Epithelial cell of proximal tubule (primary cell): ENCODE measurements at regions not wholly inside any gene's neighbourhood (a gene's known extent, or its start where the extent isn't known, plus 50 kb on each side); places are given as distances from the start of the nearest gene placed in this dataset.

ENCODE experiments used
- DNase-seq: peaks from one replicate; pipeline ENCODE4 v3.0.0-alpha.2; 2011; ENCODE audit warnings: low read depth
- H3K4me3 ChIP-seq: 2 replicates; pipeline ENCODE4 v1.5.1; 2011; ENCODE audit warnings: low read depth, mild to moderate bottlenecking, low read length
- TF ChIP-seq, protein P1 (sequence below): conservative IDR thresholded peaks from 2 replicates; pipeline ENCODE4 v1.5.1; 2012; ENCODE audit warnings: low read depth, mild to moderate bottlenecking, low read length

DNA sequence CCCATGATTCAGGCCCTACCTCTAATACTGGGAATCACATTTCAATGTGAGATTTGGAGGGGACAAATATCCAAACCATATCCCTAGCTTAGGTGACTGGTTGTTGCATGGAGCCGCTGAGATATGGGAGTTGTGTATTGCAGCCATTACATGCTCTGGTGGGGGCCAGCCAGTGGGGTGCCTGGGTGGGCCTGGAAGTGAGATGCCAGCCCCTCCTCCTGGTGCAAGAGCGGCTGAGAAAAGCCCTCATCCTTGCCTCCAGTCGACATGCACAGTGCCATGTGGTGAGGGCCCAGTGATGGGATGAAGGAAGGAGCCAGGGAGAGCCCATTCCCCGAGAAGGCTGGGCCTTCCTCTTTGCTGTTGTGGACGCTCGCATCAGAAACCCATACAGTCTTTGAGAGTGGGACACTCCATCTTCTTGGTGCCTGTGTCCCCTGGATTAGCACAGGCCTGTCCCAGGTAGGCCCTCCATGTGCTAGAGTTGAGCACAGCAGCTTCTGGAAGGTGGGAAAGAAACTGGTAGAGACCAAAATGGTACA, 1043.0 kb downstream of the TBC1D22A start:
- DNase-seq = no peak
- TF ChIP-seq, protein P1, sequence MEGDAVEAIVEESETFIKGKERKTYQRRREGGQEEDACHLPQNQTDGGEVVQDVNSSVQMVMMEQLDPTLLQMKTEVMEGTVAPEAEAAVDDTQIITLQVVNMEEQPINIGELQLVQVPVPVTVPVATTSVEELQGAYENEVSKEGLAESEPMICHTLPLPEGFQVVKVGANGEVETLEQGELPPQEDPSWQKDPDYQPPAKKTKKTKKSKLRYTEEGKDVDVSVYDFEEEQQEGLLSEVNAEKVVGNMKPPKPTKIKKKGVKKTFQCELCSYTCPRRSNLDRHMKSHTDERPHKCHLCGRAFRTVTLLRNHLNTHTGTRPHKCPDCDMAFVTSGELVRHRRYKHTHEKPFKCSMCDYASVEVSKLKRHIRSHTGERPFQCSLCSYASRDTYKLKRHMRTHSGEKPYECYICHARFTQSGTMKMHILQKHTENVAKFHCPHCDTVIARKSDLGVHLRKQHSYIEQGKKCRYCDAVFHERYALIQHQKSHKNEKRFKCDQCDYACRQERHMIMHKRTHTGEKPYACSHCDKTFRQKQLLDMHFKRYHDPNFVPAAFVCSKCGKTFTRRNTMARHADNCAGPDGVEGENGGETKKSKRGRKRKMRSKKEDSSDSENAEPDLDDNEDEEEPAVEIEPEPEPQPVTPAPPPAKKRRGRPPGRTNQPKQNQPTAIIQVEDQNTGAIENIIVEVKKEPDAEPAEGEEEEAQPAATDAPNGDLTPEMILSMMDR = no peak
- no peak overlapping the region for H3K4me3 ChIP-seq

DNA sequence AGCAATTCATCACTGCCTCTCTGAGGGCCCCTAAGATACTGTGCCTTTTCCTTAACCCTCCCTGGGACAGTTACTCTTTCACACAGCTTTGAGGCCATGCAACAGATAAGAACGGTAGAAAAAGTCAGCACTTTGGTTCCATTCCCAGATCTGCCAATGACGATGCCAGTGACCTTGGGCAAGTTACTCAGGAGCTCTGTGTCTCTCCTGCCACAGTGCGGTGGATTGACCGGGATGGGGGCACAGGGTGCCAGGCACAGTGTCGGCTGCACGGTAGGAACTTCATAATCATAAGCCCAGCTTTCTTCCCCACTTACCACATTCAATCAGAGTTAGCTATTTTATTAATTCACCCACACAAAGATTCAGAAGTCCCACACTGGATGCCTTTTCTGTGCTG, 1041.8 kb downstream of the TBC1D22A start:
- no peak overlapping the region for H3K4me3 ChIP-seq
- DNase-seq = no peak
- TF ChIP-seq, protein P1 = no peak

DNA sequence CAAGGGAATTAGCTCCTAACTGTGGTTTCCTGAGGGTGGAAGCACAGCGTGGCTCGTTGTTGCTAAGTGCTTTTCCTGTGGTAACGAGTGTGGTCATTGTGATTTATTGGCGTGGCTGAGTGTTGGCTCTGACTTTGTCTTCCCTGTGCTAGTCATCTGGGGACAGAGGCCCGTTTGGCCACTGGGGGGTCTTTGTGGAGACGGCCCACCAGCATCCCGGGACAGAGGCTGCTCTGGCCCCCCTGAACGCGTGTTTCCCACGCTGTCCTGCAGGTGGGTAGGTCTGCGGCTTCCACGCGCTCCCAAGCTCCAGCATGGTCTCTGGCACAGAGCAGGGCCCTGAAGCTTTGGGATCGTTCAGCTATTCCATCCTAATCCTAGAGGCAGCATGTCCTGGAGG, 1040.0 kb downstream of the TBC1D22A start:
- no peak for DNase-seq
- H3K4me3 ChIP-seq = no peak overlapping the region
- TF ChIP-seq, protein P1 = no peak

DNA sequence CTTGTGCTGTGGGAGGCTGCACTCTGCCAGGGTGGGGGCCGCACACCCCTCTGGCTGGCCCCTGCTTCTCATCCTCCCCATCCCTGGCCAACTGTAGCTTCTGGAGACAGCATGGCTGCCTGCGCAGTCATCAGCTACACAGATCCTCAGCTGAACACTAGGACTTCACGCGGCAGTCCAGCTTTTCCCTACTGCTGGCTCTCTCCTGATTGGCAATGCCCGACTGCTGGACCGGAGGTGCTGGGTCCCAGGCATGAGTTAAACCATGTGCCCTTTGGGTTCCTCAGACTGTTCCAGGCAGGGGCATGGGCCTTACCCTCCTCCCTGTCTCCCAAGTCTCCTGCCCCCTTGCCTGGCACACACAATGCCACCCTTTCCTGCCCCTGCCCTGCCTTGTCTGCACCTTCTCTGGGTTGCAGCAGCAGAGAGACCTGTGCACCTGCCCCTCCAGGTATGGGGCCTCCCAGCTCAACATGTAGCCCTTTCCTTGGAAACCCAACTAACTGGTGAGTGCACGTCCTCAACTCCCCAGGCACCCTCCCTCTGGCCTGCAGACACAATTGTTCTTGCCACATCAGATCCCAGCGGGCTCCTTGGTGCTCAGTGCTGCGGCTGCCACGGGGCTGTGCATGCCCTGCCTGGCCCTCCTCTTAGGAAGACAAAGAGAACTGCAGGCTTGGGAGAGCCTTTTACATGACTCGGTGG, 1039.2 kb downstream of the TBC1D22A start:
- no peak overlapping the region for H3K4me3 ChIP-seq
- TF ChIP-seq, protein P1 = no peak
- DNase-seq = no peak

DNA sequence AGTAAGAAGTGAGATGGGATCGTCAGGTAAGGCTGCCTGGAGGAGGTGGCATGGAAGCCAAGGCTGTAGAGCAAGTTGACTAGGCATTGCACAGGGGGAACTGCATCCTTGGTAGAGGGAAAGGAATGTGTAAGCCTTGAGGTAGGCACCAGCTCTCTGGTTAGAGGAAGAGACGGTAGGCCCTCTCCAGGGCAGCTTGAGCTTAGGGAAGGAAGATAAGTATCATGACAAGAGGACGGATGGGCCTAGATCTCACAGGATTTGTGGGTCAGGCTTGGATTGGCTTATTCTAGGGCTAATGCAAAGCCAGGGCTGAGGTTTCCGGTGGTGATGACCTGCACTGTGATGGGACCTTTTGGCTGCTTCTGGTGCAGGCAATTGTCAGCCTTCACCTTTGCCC, 1035.8 kb downstream of the TBC1D22A start:
- H3K4me3 ChIP-seq = no peak overlapping the region
- TF ChIP-seq, protein P1 = no peak
- no peak for DNase-seq

DNA sequence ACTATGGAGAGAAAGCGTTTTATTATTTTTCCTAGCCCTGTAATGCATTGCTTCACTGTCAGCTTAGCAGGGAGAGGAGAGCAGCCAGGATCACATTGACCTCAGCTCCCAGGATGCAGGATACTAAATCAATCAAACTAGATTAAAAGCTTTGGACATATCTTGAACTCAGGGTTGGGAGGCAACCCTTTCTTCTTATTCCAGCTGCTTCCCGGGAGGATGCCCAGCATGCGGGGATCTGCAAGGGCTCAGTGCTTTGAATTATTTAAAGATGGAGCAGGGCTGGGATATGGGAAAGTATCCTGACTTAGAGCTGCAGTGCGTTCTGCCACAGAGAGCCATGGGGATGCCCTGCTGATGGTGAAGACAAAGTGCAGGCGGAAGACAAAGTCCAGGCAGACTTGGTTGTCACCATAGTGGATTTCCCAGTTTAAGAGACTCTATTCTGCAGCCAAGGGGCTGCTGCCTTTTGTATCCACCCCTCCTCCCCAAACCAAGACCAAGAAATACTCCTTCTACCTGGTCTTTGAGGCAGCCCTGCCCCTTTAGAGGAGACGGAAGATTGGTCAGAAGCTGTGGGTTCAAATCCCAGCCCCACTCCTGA, 1035.0 kb downstream of the TBC1D22A start:
- no peak overlapping the region for H3K4me3 ChIP-seq
- no peak for DNase-seq
- TF ChIP-seq, protein P1 = no peak
